ENCODE measurements at regions not wholly inside any gene's neighbourhood (a gene's known extent, or its start where the extent isn't known, plus 50 kb on each side); places are given as distances from the start of the nearest gene placed in this dataset.

DNA sequence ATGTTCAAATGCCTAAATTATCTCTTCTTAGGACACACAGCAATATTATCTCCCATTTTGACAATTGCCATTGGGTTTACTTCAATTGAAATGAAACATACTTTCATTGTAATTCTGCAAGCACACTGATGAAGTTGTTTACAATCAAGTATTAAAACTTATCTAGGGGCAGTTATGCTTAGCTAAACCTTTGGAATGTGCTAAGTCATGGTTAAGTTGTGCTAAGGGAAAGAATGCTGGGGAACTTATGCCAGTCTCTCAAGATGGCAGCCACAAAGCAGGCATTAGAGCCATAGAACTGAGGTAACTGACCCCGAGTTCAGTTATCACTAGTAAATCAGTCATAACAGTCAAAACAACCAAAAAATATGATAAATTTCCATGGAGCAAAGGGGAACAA, 59.1 kb upstream of the NT5E start:
- Histone ChIP-seq H3K9ac (ENCODE audit: low read depth, low read length) (no peak overlapping the region), H4K8ac (ENCODE audit: low read depth in 2 of 2, low read length in 2 of 2) (peak overlapping the region; percentile 41 to 63; a peak in 3 of 4 replicates), H4K91ac (ENCODE audit: insufficient read depth, low read depth, low read length) (peak overlapping the region; percentile 22), H3K4me1 (ENCODE audit: control insufficient read depth, insufficient read depth, low read length) (peaks cover 11% of the 10 kb centered on the region), H2BK15ac (ENCODE audit: low read depth, low read length) (0 out of 3 replicates have a peak overlapping the region, but pooled peaks have one; percentile 1), H3K9me3 (ENCODE audit: control insufficient read depth, insufficient read depth, low read length) (no peaks in the 10 kb centered on the region), H4K5ac (ENCODE audit: low read depth, low read length) (peak overlapping the region; percentile 97), H3K9me1 (ENCODE audit: insufficient read depth, low read length) (peaks cover 3% of the 10 kb centered on the region; the same call in 1 of the 2 replicates), H3K4me3 (ENCODE audit: insufficient read depth, low read depth, low read length) (no peak overlapping the region), H3K56ac (ENCODE audit: extremely low read depth, insufficient read depth, low read length) (no peak overlapping the region), H2BK20ac (ENCODE audit: low read depth, low read length) (peak overlapping the region; percentile 75; the same call in 1 of the 2 replicates), H3K4me2 (ENCODE audit: low read depth, low read length) (peak overlapping the region; percentile 27; the same call in 1 of the 2 replicates), H3K18ac (ENCODE audit: low read depth, low read length) (peak overlapping the region; percentile 99), H2AK9ac (replicated peaks; ENCODE audit: low read depth, low read length, poor library complexity) (no peak overlapping the region), H2BK120ac (ENCODE audit: low read depth, low read length) (peak overlapping the region; percentile 86), H2BK5ac (ENCODE audit: low read depth, low read length, poor library complexity, severe bottlenecking) (peak overlapping the region; percentile 44), H3K27me3 (ENCODE audit: control insufficient read depth, insufficient read depth, low read length) (no peaks in the 10 kb centered on the region), H3K4ac (ENCODE audit: low read depth, low read length) (peak overlapping the region; percentile 76; the same call in 1 of the 2 replicates), H3K23ac (ENCODE audit: low read depth, low read length) (peak overlapping the region; percentile 0; the same call in 1 of the 2 replicates), H3K27ac (ENCODE audit: insufficient read depth, low read length) (peak overlapping the region; percentile 61; the same call in 1 of the 2 replicates), H4K20me1 (ENCODE audit: insufficient read depth, low read length) (no peaks in the 10 kb centered on the region), H3K14ac (replicated peaks; ENCODE audit: low read depth, low read length) (peak overlapping the region; percentile 2; the same call in 1 of the 2 replicates), H2AFZ (replicated peaks; ENCODE audit: low read length, poor library complexity) (no peak overlapping the region), H3K79me1 (ENCODE audit: low read depth in 1 of 2, low read length in 2 of 2) (no peaks in the 10 kb centered on the region), H3K36me3 (ENCODE audit: control insufficient read depth, insufficient read depth, low read length) (no peaks in the 10 kb centered on the region), H2AK5ac (ENCODE audit: low read depth, low read length) (no peak overlapping the region)
- peak; percentile 83 for ATAC-seq (ENCODE audit: low read depth)
- POLR2A ChIA-PET (ENCODE audit: unreplicated experiment): interaction anchor here (1.1 kb wide), 1 partner anchor 14 kb away, joined by 6 read pairs; no protein-coding TSS in a partner anchor
- dilution Hi-C loops (cut with HindIII; ENCODE audit: low sequenced_read_pairs, unreplicated experiment) (no loop called here), intact Hi-C loops (cut with micrococcal nuclease) (no loop called here), in situ Hi-C loops (cut with MboI; ENCODE audit: low sequenced_read_pairs) (no loop called here)
- peak; percentile 68 for DNase-seq
- CTCF ChIA-PET: interaction anchor here (0.5 to 1.1 kb wide), 4 partner anchors 9 to 93 kb away, joined by 3 to 4 read pairs (median 3); no protein-coding TSS in a partner anchor
- BruUV-seq (replicated peaks): no TSS peak
- no CpG with 5 or more reads among the region's 1 CpG for WGBS, 2 experiments (ENCODE audit: extremely low coverage in 2 of 2, insufficient read length in 1 of 2)
- no peak for TF ChIP-seq RAD21 (IDR thresholded peaks at IDR 0.05; ENCODE audit: low read length)
- no peak for TF ChIP-seq BHLHE40 (IDR thresholded peaks at IDR 0.05; ENCODE audit: low read depth, low read length)
- TF ChIP-seq CEBPB (IDR thresholded peaks at IDR 0.05; ENCODE audit: low read depth, low read length): no peak
- TF ChIP-seq MAFK (IDR thresholded peaks at IDR 0.05; ENCODE audit: low read depth, low read length): peak; percentile 64; the same call in 1 of the 2 replicates
- no peak for TF ChIP-seq CTCF (conservative IDR thresholded peaks at IDR 0.05; ENCODE audit: low read depth, low read length)
- TF ChIP-seq NFE2L2 (IDR thresholded peaks at IDR 0.05; ENCODE audit: low read depth, low read length): peak; percentile 95
- TF ChIP-seq SMC3 (IDR thresholded peaks at IDR 0.05; ENCODE audit: low read depth, low read length): no peak
- no peak for TF ChIP-seq POLR2A (IDR thresholded peaks at IDR 0.05; ENCODE audit: low read depth, low read length)

Data from IMR-90 (cell line).